ENCODE measurements at regions not wholly inside any gene's neighbourhood (a gene's known extent, or its start where the extent isn't known, plus 50 kb on each side); places are given as distances from the start of the nearest gene placed in this dataset.

DNA sequence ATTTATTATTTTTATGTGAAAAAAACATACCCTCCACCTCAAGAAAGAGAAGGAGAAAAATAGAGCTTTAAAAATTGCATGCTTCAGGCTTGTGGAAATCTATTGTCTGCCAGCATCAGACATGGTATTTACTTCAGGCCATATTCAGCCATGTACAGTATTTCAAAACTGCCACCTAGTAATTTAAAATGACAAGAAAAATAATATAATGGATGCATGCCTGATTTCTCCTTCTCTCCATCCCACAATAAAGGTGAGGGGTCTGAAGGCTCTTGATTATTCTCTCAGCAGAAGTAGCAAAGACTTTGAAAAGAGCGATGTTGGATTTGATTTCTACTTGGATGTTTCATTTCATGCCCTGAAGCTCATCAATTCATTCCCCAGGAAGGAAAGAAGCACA lies 250.7 kb downstream of the TBC1D4 start:
- H3K9me3 Mint-ChIP-seq, result no peaks in the 10 kb centered on the region
- H3K4me1 Mint-ChIP-seq (ENCODE audit: low read depth), result peaks cover 8% of the 10 kb centered on the region
- no peaks in the 10 kb centered on the region for H3K27me3 Mint-ChIP-seq
- no peaks in the 10 kb centered on the region for H3K36me3 Mint-ChIP-seq (ENCODE audit: low read depth)
- no peak overlapping the region for H3K27ac Mint-ChIP-seq
- no peak overlapping the region for H3K4me3 Mint-ChIP-seq

DNA sequence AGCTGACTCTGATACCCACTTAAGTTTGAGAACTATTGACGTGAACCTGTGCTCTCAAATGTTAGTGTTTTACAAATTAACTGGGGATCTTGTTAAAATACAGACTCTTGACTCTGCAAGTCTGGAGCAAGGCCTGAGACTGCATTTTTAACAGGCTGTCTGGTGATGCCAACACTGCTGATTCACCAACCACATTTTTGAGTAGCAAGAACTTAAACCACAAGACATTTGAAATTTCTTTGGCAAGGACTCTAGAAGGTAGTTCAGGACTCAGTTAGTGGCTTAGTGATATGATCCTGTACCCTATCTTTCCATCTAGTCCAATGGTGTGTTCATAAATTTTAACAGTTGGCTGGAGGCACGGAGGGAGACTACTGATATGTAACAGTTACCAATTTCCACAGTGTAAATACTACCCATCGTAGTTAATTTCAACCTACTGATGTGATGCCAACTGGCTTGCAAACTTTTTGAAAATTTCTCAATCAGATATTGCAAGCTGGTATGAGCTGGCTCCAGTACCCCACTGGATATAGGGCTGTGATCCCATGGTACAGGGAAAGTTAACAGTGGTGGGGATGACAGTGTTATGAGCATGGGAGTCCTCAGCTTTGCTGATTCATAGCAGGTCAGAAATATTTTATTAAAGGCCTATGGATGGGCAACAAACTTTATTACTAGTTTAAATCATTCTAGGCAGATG lies 255.1 kb downstream of the TBC1D4 start:
- Mint-ChIP-seq H3K9me3 (no peaks in the 10 kb centered on the region), H3K27ac (no peak overlapping the region), H3K27me3 (peaks cover 3% of the 10 kb centered on the region), H3K36me3 (ENCODE audit: low read depth) (no peaks in the 10 kb centered on the region), H3K4me3 (no peak overlapping the region), H3K4me1 (ENCODE audit: low read depth) (peaks cover 8% of the 10 kb centered on the region)

DNA sequence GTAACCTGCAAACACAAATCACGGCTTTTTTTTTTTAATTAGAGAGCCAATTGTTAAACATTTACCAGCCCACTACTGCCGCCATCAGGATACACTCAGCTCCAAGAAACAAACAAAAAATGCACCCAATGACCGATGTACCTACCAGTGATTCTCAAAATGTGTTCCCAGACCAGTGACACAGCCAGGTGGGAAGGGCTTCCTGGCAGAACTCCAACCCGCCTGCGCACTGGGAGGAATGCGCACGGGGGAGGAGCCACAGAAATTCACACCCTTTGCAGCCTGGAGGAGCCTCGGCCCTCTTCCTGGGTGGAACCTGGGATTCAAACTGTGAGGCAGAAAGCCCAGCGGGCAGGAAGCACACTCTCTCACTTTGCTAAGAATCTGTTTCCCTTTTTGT lies 255.9 kb downstream of the TBC1D4 start:
- Mint-ChIP-seq H3K36me3 (ENCODE audit: low read depth) (no peaks in the 10 kb centered on the region), H3K4me1 (ENCODE audit: low read depth) (peaks cover 8% of the 10 kb centered on the region), H3K27ac (no peak overlapping the region), H3K27me3 (peaks cover 3% of the 10 kb centered on the region), H3K4me3 (no peak overlapping the region), H3K9me3 (no peaks in the 10 kb centered on the region)

DNA sequence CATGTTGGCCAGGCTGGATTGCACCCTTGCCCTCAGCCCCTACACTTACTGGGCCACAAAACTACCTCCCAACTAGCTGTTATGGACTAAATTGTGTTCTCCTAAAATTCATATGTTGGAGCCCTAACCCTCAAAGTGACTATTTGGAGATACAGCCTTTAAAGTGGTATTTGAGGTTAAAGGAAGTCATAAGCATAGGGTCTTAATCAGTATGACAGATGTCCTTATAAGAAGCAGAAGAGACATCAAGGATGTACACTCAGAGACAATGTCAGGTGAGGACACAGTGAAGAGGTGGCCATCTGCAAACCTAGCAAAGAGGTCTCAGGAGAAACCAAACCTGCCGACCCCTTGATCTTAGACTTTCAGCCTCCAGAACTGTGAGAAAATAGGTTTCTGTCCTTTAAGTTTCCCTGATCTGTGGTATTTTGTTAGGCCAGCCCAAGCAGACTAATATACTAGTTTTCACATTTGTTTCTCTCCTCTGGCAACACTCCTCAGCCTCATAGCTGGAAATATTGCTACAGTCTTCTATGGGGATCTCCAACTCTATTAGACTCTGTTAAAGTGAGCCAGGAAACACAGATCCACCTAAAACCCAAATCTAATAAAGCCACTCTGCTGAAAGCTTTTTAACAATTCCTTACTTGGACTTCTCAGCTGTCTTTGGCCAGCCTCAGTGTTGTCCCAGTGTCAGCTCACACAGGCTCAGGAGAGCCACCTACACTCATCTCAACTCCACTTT lies 256.5 kb downstream of the TBC1D4 start:
- H3K27ac Mint-ChIP-seq, result no peak overlapping the region
- H3K27me3 Mint-ChIP-seq, result peaks cover 8% of the 10 kb centered on the region
- H3K4me3 Mint-ChIP-seq, result no peak overlapping the region
- no peaks in the 10 kb centered on the region for H3K36me3 Mint-ChIP-seq (ENCODE audit: low read depth)
- H3K4me1 Mint-ChIP-seq (ENCODE audit: low read depth), result peaks cover 8% of the 10 kb centered on the region
- H3K9me3 Mint-ChIP-seq, result no peaks in the 10 kb centered on the region

DNA sequence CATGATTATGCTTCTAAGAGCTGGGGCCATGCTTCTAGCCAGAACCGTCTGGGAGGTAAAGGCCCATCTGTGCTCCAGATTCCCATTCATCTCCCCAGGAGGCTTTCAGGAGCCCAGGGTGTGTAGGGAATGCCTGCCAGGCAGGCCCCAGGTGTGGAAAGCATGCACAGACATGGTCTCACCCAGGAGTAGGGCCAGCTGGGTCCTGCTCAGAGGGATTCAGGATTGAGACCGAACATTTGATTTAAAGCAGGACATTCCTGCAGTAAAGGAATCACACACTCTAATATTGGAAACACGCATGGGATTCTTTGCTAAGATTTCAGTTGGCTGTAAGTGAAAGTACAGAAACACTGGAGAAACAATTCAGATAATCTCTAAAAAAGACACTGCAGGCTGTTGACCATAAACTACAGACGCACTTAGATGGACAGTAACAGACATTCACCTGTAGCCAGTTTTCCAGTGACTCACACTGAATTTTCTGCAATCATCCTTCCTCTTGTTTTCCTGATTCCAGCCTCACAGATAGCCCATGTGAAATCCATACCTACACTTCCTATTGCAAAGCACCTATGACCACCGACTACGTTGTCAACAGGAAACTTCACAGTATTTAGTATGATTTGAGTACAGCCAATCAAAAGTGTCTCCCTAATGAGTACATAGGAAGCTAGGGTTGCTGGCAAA lies 257.8 kb downstream of the TBC1D4 start:
- H3K27ac Mint-ChIP-seq, result no peak overlapping the region
- peaks cover 16% of the 10 kb centered on the region for H3K27me3 Mint-ChIP-seq
- H3K4me3 Mint-ChIP-seq, result no peak overlapping the region
- peaks cover 15% of the 10 kb centered on the region for H3K4me1 Mint-ChIP-seq (ENCODE audit: low read depth)
- no peaks in the 10 kb centered on the region for H3K9me3 Mint-ChIP-seq
- no peaks in the 10 kb centered on the region for H3K36me3 Mint-ChIP-seq (ENCODE audit: low read depth)

DNA sequence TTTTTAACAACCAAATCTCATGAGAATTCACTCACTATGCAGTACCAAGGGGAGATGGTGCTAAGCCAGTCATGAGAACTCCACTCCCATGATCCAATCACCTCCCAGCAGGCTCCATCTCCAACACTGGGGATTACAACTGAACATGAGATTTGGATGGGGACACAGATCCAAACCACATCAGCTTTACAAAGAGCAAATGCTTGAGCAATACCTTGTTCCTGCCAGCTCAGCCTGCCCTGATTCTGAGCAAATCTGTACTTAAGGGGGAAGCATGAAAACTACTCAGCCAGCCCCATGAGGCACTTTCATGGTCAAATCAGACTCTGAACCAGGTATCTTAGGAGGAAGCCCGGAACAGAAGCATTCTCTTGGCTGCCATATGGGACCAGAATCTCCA lies 259.9 kb downstream of the TBC1D4 start:
- H3K27me3 Mint-ChIP-seq, result peaks cover 27% of the 10 kb centered on the region
- no peaks in the 10 kb centered on the region for H3K9me3 Mint-ChIP-seq
- peaks cover 14% of the 10 kb centered on the region for H3K4me1 Mint-ChIP-seq (ENCODE audit: low read depth)
- H3K4me3 Mint-ChIP-seq, result no peak overlapping the region
- no peaks in the 10 kb centered on the region for H3K36me3 Mint-ChIP-seq (ENCODE audit: low read depth)
- H3K27ac Mint-ChIP-seq, result no peak overlapping the region

DNA sequence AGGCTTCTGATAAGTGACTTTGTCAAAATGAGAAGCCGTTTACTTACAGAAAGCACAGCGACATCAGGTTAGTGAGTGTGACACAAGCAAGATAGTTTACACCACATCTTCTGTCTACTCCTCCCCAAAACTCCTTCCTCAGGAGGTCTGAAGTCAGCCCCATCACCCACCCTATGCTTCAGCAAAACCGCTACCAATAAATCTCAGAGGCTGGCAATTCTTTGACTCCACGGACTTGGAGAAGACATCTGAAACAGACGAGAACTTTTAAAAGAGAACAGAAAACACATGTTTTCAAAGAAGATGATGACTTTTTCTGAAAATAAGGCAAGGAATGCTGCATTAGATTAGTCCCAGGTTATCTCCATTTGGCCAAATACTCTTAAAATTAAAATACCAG lies 261.1 kb downstream of the TBC1D4 start:
- H3K4me3 Mint-ChIP-seq, result no peak overlapping the region

DNA sequence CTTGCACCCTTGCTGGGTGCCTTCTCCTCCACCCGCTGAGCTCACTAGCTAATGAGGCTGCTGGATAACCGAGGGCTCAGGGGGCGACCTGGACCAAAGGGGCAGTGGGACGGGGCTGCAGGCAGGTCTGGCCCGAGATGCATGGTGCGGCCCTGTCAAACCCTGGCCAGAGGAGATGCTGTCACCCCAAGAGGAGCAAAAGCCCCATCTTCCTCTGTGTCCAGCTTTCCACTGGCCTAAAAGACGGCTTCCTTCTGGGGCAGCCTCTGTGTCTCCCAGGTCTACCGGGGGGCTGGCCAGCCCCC lies 261.8 kb downstream of the TBC1D4 start:
- Mint-ChIP-seq H3K4me3 (no peak overlapping the region), H3K27ac (no peak overlapping the region), H3K27me3 (peaks cover 40% of the 10 kb centered on the region), H3K36me3 (ENCODE audit: low read depth) (no peaks in the 10 kb centered on the region), H3K9me3 (no peaks in the 10 kb centered on the region), H3K4me1 (ENCODE audit: low read depth) (peaks cover 7% of the 10 kb centered on the region)

More for the DNA sequence above, 261.1 kb downstream of the TBC1D4 start:
- Mint-ChIP-seq H3K36me3 (ENCODE audit: low read depth) (no peaks in the 10 kb centered on the region), H3K4me1 (ENCODE audit: low read depth) (peaks cover 7% of the 10 kb centered on the region), H3K27me3 (peaks cover 34% of the 10 kb centered on the region), H3K27ac (no peak overlapping the region), H3K9me3 (no peaks in the 10 kb centered on the region)

DNA sequence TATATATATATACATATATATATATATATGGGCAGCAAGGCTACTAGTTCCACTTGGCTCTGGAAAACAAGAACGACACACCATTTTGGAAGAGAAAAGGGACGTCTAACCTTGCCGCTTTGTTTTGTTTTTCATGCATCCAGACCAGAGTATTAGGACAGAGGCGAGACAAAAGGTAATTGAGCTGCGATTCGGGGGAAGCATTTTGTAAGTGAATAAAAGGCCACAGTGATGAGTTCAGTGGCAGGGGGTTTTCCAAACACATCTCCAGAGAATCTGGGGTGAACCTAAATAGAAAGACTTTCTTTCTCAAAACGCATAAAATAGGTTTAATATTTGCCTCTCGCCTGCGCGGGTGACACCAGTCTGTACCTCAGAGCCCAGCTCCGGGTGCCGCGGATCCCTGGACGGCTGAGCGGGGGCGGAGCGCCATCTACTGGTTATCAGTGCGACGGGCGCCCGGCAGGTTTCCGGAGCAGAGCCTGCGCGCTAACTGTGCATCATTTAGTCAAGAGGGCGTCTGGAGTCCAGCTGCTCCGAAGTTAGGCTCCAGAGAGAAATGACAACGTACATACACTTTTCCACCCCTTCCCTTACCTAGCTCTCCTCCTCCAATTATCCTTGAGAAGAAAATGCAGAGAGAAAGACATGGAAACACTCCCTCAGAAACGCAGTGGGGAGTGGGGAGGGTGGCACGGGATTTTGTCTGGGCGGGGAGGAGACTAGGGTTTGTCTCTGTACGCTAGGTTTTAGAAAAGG lies 262.3 kb downstream of the TBC1D4 start:
- Mint-ChIP-seq H3K27me3 (peaks cover 40% of the 10 kb centered on the region), H3K27ac (no peak overlapping the region), H3K9me3 (no peaks in the 10 kb centered on the region), H3K4me1 (ENCODE audit: low read depth) (peaks cover 7% of the 10 kb centered on the region), H3K4me3 (peak overlapping the region; percentile 57), H3K36me3 (ENCODE audit: low read depth) (no peaks in the 10 kb centered on the region)

DNA sequence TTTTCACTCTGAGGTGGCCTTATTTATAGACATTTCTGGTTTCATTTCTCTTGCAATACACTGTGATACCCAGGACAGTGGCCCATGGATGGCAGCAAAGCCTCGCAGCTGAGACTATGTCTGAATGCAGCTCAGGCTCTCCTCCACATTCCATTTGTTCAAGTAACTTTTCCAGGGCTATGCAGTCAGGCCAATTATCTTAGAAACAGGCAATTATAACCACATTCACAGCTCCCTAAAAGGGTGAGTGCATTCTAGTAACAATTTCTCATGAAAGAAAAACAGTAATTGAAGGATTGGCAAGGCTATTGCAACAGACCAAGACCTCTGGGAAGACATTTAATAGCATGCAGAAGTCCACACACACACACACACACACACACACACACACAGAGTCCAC lies 264.0 kb downstream of the TBC1D4 start:
- Mint-ChIP-seq H3K9me3 (no peaks in the 10 kb centered on the region), H3K27ac (no peak overlapping the region), H3K4me1 (ENCODE audit: low read depth) (peaks cover 7% of the 10 kb centered on the region), H3K36me3 (ENCODE audit: low read depth) (no peaks in the 10 kb centered on the region), H3K27me3 (peaks cover 40% of the 10 kb centered on the region), H3K4me3 (no peak overlapping the region)

DNA sequence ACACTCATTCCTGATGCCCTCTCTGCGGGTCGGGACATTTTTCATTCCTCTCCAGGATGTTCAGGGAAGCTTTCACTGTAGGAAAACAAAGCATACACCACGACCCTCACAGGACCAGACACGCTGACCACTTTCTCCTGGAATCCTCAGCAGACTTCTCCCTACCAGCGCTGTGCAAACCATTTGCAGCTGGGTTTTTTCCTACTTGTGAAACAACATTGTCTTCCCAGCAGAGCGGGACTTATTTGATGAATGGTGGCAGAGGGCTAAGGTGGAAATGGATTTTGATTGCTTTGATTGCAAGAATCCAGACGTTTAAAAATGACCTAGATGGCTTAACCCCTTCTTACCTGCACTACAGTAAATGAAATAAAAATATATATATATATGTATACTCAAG lies 265.9 kb downstream of the TBC1D4 start:
- no peak overlapping the region for H3K4me3 Mint-ChIP-seq
- peaks cover 36% of the 10 kb centered on the region for H3K27me3 Mint-ChIP-seq
- no peak overlapping the region for H3K27ac Mint-ChIP-seq
- H3K4me1 Mint-ChIP-seq (ENCODE audit: low read depth), result peaks cover 7% of the 10 kb centered on the region
- H3K9me3 Mint-ChIP-seq, result no peaks in the 10 kb centered on the region
- H3K36me3 Mint-ChIP-seq (ENCODE audit: low read depth), result no peaks in the 10 kb centered on the region

DNA sequence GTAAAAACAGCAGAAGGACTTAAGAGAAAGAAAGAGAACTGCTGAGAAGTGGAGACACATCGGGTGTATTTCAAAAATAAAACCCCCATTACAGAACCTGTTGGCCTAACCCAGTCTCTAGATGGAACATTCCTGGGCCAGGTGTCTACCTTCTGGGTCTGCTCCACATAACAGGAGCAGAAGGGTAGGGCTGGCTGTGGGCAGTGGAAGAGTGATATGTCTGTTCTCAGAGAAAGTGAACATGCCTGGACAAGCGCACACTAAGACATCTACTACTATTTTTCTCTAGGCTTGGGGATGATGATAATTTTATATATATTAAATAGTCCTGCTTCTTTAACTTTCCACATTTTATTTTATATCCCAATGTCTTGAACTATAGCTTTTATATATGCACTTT lies 267.1 kb downstream of the TBC1D4 start:
- peaks cover 28% of the 10 kb centered on the region for H3K27me3 Mint-ChIP-seq
- H3K4me1 Mint-ChIP-seq (ENCODE audit: low read depth), result peaks cover 6% of the 10 kb centered on the region
- no peak overlapping the region for H3K27ac Mint-ChIP-seq
- no peaks in the 10 kb centered on the region for H3K36me3 Mint-ChIP-seq (ENCODE audit: low read depth)
- H3K9me3 Mint-ChIP-seq, result no peaks in the 10 kb centered on the region
- H3K4me3 Mint-ChIP-seq, result no peak overlapping the region

DNA sequence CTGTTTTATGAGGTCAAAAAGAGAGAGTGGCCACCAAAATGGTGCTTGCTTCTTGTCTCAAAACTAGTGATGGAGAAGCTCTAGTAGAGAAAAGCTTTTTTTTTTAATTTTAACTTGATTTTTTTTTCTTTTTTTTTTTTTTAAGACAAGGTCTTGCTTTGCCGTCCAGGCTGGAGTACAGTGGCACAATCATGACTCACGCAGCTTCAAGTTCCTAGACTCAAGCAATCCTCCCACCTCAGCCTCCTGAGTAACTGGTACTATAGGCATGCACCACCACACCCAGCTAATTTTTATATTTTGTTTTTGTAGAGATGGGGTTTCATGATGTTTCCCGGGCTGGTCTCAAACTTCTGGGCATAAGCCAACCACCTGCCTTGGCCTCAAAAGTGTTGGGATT lies 279.0 kb downstream of the TBC1D4 start:
- H3K27me3 Mint-ChIP-seq, result peaks cover 7% of the 10 kb centered on the region
- H3K4me3 Mint-ChIP-seq, result no peak overlapping the region
- no peaks in the 10 kb centered on the region for H3K4me1 Mint-ChIP-seq (ENCODE audit: low read depth)
- no peak overlapping the region for H3K27ac Mint-ChIP-seq
- H3K9me3 Mint-ChIP-seq, result peaks cover 4% of the 10 kb centered on the region
- H3K36me3 Mint-ChIP-seq (ENCODE audit: low read depth), result no peaks in the 10 kb centered on the region

DNA sequence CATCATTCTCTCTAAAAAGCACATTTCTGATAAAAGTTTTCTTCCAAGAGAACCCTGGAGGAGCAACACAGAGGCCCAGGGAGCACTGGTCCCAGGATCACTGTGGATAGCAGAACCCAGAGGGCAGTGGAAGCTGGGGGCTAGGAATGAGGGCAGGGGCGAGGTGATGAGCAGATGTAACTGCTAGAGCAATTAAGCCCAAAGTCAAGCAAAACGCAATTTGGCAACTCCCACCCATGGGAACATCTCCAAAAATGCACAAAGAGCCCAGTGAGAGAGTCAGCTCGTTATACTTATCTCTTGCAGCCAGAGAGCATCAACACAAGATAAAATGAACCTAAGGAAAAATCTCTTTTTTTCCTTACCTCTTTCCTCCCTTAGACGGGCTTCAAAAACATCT lies 284.2 kb downstream of the TBC1D4 start:
- peaks cover 21% of the 10 kb centered on the region for H3K27me3 Mint-ChIP-seq
- H3K9me3 Mint-ChIP-seq, result no peaks in the 10 kb centered on the region
- H3K4me3 Mint-ChIP-seq, result no peak overlapping the region
- no peaks in the 10 kb centered on the region for H3K36me3 Mint-ChIP-seq (ENCODE audit: low read depth)
- no peak overlapping the region for H3K27ac Mint-ChIP-seq
- no peaks in the 10 kb centered on the region for H3K4me1 Mint-ChIP-seq (ENCODE audit: low read depth)
